GM12878 (cell line): ENCODE measurements at regions not wholly inside any gene's neighbourhood (a gene's known extent, or its start where the extent isn't known, plus 50 kb on each side); places are given as distances from the start of the nearest gene placed in this dataset.

Experiments used
- ATAC-seq: fragments of 200-7000 bp; cut with Tn5 transposase; 3 replicates; pipeline ENCODE4 v1.9.1; 2020; ENCODE audit warnings: mild to moderate bottlenecking, moderate library complexity
- BruUV-seq: library from RNA; stranded (reverse); fragments of 400-500 nt; replicated peaks from 2 replicates; lab custom pipeline; 2021; lab: Mats Ljungman, UMichigan
- CTCF ChIA-PET: fragments of 300-600 bp; sonication (Branson Sonifier 250); formaldehyde crosslinking; extraction: SDS; loops from one replicate; lab custom pipeline; 2021; ENCODE audit warnings: inconsistent platforms; lab: Yijun Ruan, JAX
- POLR2A ChIA-PET: fragments of 350-600 bp; formaldehyde crosslinking; extraction: SDS; loops from one replicate; lab custom pipeline; 2021; ENCODE audit warnings: inconsistent platforms; lab: Charles Lee
- RAD21 ChIA-PET: fragments of 300-600 bp; sonication (Branson Sonifier 250); formaldehyde crosslinking; loops from one replicate; lab custom pipeline; 2023; ENCODE audit warnings: antibody characterized with exemption; ENCODE audit not compliant: unreplicated experiment; lab: Charles Lee
- SMC1A ChIA-PET: fragments of 300-600 bp; sonication (Branson Sonifier 250); formaldehyde crosslinking; loops from one replicate; lab custom pipeline; 2023; ENCODE audit not compliant: unreplicated experiment, uncharacterized antibody; lab: Charles Lee
- DNase-seq: peaks from one replicate; pipeline ENCODE4 v3.0.0-alpha.2; 2011; ENCODE audit warnings: low read depth, low spot score
- FAIRE-seq: peaks from 3 replicates; lab custom pipeline; 2011; peaks lifted over from hg19 to GRCh38; lab: Jason Lieb, UNC
- H2AFZ ChIP-seq: 2 replicates; pipeline ENCODE4 v1.6.0; 2011; ENCODE audit warnings: low read depth, low read length, control low read depth; ENCODE audit not compliant: control insufficient read depth
- H3K27ac ChIP-seq: 2 replicates; pipeline ENCODE4 v1.5.1; 2011; ENCODE audit warnings: control low read depth; ENCODE audit not compliant: control insufficient read depth, insufficient read depth
- H3K27me3 ChIP-seq, 2 experiments: replicated peaks in 1 of 2; 2 replicates each; pipeline versions ENCODE4 v1.6.0 to v1.6.1; 2011; ENCODE audit warnings: low read length in 1 of 2; ENCODE audit not compliant: control insufficient read depth in 2 of 2, insufficient read depth in 2 of 2
- H3K36me3 ChIP-seq, 2 experiments: 2 replicates each; pipeline ENCODE4 v1.5.1; 2011; ENCODE audit warnings: low read length in 1 of 2; ENCODE audit not compliant: control insufficient read depth in 2 of 2, insufficient read depth in 2 of 2
- H3K4me1 ChIP-seq: 2 replicates; pipeline ENCODE4 v1.6.1; 2011; ENCODE audit warnings: mild to moderate bottlenecking, low read length, moderate library complexity, mixed read lengths; ENCODE audit not compliant: control insufficient read depth, insufficient read depth
- H3K4me2 ChIP-seq: 2 replicates; pipeline ENCODE4 v1.6.0; 2011; ENCODE audit warnings: control low read depth; ENCODE audit not compliant: control insufficient read depth, insufficient read depth
- H3K4me3 ChIP-seq: fragments of 200-600 bp; sonication (generic); 2 replicates; pipeline ENCODE4 v1.5.1; 2016
- H3K79me2 ChIP-seq: 2 replicates; pipeline ENCODE4 v1.6.0; 2011; ENCODE audit warnings: low read length; ENCODE audit not compliant: control insufficient read depth, insufficient read depth
- H3K9ac ChIP-seq: 2 replicates; pipeline ENCODE4 v1.8.0; 2011; ENCODE audit warnings: low read length, control low read depth, mixed read lengths; ENCODE audit not compliant: control insufficient read depth, insufficient read depth
- H3K9me3 ChIP-seq: replicated peaks from 3 replicates; pipeline ENCODE4 v1.5.1; 2011; ENCODE audit warnings: mild to moderate bottlenecking, low read length; ENCODE audit not compliant: control insufficient read depth, insufficient read depth
- H4K20me1 ChIP-seq: 2 replicates; pipeline ENCODE4 v1.6.0; 2011; ENCODE audit not compliant: control insufficient read depth, insufficient read depth
- CHD4 ChIP-seq: fragments of 200-600 bp; sonication (generic); IDR thresholded peaks from 2 replicates; pipeline ENCODE4 v1.6.1; 2016; ENCODE audit warnings: mild to moderate bottlenecking
- NFXL1 ChIP-seq: fragments of 450-650 bp; IDR thresholded peaks from 2 replicates; pipeline ENCODE4 v1.6.1; 2017; ENCODE audit warnings: antibody characterized with exemption, mild to moderate bottlenecking, borderline replicate concordance
- NFYA ChIP-seq: IDR thresholded peaks from 2 replicates; pipeline ENCODE4 v1.6.1; 2011; ENCODE audit warnings: low read depth, mild to moderate bottlenecking, low read length, improper control_type of control experiment, borderline replicate concordance
- WGBS: methylation state at CpG from one replicate; pipeline ENCODE4 v1.1.6; 2016; ENCODE audit warnings: low lambda C conversion rate; ENCODE audit not compliant: insufficient replicate concordance, insufficient coverage; ENCODE audit errors: missing lambda C conversion rate; 5-methylcytosine and 5-hydroxymethylcytosine counted together
- in situ Hi-C: fragments of 300-500 bp; cut with MboI; formaldehyde crosslinking; loops from 9 replicates; pipeline ENCODE4 v1.14.3; 2018; ENCODE audit warnings: mixed read lengths
- intact Hi-C: fragments of 100-400 bp; cut with micrococcal nuclease; formaldehyde crosslinking; loops from one replicate; pipeline ENCODE4 v1.14.2; 2022; ENCODE audit not compliant: unreplicated experiment
- TF ChIP-seq, protein P1 (sequence below): IDR thresholded peaks from 2 replicates; pipeline ENCODE4 v1.6.1; 2012; ENCODE audit warnings: low read depth, low read length, improper control_type of control experiment
- TF ChIP-seq, protein P2 (sequence below): fragments of 450-650 bp; IDR thresholded peaks from 2 replicates; pipeline ENCODE4 v1.6.1; 2018; ENCODE audit warnings: mild to moderate bottlenecking, low read depth, moderate library complexity; ENCODE audit not compliant: partially characterized antibody
- TF ChIP-seq, protein P3 (sequence below): IDR thresholded peaks from 2 replicates; pipeline ENCODE4 v1.6.1; 2012; ENCODE audit warnings: low read depth, low read length, improper control_type of control experiment

DNA sequence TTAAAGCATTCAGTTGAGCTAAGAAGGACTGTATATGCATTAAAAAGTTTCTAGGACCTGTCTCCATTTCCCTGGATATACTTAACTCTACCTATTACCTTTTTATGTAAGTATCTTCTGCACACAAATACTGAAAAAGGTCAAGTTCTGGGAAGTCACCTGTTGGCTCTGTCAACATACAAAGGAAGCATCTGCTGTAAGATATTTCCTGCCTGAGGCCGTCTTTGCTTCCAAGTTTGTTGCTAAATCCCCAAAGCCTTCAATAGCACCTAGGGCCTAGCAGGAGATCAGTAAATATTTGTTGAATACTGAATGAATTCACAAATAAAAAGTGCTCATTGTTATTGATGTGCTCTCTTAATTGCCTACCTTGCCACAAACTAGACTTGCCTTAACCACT is 188.4 kb downstream of the DUSP6 start:
- ChIA-PET RAD21 (no interaction called here), SMC1A (interaction anchor here (1.0 kb wide), 1 partner anchor 12 kb away, joined by 3 read pairs; no protein-coding TSS in a partner anchor), POLR2A (no interaction called here), CTCF (no interaction called here)
- DNase-seq (no peak), FAIRE-seq (no peak), ATAC-seq (no peak)
- WGBS = 0% methylated on average over 1 of the region's 1 CpG
- BruUV-seq = no TSS peak
- H4K20me1 ChIP-seq = no peaks in the 10 kb centered on the region
- H3K4me2 ChIP-seq = no peak overlapping the region
- H3K36me3 ChIP-seq = no peaks in the 10 kb centered on the region
- in situ Hi-C loops = no loop called here
- TF ChIP-seq, protein P1, sequence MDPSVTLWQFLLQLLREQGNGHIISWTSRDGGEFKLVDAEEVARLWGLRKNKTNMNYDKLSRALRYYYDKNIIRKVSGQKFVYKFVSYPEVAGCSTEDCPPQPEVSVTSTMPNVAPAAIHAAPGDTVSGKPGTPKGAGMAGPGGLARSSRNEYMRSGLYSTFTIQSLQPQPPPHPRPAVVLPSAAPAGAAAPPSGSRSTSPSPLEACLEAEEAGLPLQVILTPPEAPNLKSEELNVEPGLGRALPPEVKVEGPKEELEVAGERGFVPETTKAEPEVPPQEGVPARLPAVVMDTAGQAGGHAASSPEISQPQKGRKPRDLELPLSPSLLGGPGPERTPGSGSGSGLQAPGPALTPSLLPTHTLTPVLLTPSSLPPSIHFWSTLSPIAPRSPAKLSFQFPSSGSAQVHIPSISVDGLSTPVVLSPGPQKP = no peak
- TF ChIP-seq, protein P2, sequence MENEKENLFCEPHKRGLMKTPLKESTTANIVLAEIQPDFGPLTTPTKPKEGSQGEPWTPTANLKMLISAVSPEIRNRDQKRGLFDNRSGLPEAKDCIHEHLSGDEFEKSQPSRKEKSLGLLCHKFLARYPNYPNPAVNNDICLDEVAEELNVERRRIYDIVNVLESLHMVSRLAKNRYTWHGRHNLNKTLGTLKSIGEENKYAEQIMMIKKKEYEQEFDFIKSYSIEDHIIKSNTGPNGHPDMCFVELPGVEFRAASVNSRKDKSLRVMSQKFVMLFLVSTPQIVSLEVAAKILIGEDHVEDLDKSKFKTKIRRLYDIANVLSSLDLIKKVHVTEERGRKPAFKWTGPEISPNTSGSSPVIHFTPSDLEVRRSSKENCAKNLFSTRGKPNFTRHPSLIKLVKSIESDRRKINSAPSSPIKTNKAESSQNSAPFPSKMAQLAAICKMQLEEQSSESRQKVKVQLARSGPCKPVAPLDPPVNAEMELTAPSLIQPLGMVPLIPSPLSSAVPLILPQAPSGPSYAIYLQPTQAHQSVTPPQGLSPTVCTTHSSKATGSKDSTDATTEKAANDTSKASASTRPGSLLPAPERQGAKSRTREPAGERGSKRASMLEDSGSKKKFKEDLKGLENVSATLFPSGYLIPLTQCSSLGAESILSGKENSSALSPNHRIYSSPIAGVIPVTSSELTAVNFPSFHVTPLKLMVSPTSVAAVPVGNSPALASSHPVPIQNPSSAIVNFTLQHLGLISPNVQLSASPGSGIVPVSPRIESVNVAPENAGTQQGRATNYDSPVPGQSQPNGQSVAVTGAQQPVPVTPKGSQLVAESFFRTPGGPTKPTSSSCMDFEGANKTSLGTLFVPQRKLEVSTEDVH = no peak
- TF ChIP-seq NFXL1 (no peak), CHD4 (no peak), NFYA (no peak)
- TF ChIP-seq, protein P3, sequence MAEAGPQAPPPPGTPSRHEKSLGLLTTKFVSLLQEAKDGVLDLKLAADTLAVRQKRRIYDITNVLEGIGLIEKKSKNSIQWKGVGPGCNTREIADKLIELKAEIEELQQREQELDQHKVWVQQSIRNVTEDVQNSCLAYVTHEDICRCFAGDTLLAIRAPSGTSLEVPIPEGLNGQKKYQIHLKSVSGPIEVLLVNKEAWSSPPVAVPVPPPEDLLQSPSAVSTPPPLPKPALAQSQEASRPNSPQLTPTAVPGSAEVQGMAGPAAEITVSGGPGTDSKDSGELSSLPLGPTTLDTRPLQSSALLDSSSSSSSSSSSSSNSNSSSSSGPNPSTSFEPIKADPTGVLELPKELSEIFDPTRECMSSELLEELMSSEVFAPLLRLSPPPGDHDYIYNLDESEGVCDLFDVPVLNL = no peak
- no peak overlapping the region for H3K4me3 ChIP-seq
- no peaks in the 10 kb centered on the region for H3K79me2 ChIP-seq
- peaks cover 3% of the 10 kb centered on the region; the same call in 1 of the 2 replicates for H3K4me1 ChIP-seq
- intact Hi-C loops = no loop called here
- H3K27ac ChIP-seq = no peak overlapping the region
- H2AFZ ChIP-seq = no peak overlapping the region
- H3K9ac ChIP-seq = no peak overlapping the region
- no peaks in the 10 kb centered on the region for H3K27me3 ChIP-seq
- no peaks in the 10 kb centered on the region for H3K9me3 ChIP-seq
